ENCODE measurements at regions not wholly inside any gene's neighbourhood (a gene's known extent, or its start where the extent isn't known, plus 50 kb on each side); places are given as distances from the start of the nearest gene placed in this dataset.

DNA sequence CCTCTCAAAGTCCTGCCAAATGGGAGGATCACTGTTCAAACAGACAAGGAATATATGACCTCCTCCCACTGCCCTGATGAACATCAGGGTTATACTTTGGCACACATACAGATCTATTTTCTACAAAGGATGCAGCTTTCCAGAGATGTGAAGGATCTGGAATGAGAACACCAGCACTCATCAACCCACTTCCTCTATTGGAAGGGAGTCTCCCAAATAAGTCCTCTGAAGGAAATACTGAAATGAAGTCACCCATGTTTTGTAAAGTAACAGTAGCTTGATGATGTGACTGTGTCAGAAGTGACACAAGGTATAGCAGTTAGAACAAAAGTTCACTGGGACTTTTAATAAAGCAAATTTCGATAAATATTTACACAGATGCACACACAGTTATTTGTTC lies 104.9 kb downstream of the OGFRL1 start:
- Mint-ChIP-seq H3K36me3 (no peaks in the 10 kb centered on the region), H3K4me1 (peaks cover 9% of the 10 kb centered on the region), H3K27me3 (ENCODE audit: low read depth) (no peaks in the 10 kb centered on the region), H3K27ac (no peak overlapping the region), H3K4me3 (no peak overlapping the region), H3K9me3 (no peaks in the 10 kb centered on the region)
- ATAC-seq (no peak), DNase-seq (ENCODE audit: low spot score) (no peak)
- POLR2A ChIA-PET, result no interaction called here
- no peak for TF ChIP-seq IRF2 (CRISPR knock-in tag; IDR thresholded peaks at IDR 0.05; ENCODE audit: borderline replicate concordance, low read depth)
- TF ChIP-seq, protein P1, sequence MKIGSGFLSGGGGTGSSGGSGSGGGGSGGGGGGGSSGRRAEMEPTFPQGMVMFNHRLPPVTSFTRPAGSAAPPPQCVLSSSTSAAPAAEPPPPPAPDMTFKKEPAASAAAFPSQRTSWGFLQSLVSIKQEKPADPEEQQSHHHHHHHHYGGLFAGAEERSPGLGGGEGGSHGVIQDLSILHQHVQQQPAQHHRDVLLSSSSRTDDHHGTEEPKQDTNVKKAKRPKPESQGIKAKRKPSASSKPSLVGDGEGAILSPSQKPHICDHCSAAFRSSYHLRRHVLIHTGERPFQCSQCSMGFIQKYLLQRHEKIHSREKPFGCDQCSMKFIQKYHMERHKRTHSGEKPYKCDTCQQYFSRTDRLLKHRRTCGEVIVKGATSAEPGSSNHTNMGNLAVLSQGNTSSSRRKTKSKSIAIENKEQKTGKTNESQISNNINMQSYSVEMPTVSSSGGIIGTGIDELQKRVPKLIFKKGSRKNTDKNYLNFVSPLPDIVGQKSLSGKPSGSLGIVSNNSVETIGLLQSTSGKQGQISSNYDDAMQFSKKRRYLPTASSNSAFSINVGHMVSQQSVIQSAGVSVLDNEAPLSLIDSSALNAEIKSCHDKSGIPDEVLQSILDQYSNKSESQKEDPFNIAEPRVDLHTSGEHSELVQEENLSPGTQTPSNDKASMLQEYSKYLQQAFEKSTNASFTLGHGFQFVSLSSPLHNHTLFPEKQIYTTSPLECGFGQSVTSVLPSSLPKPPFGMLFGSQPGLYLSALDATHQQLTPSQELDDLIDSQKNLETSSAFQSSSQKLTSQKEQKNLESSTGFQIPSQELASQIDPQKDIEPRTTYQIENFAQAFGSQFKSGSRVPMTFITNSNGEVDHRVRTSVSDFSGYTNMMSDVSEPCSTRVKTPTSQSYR (CRISPR knock-in tag; IDR thresholded peaks at IDR 0.05), result no peak
- no peak for TF ChIP-seq MYBL2 (CRISPR knock-in tag; IDR thresholded peaks at IDR 0.05)
- TF ChIP-seq, protein P2, sequence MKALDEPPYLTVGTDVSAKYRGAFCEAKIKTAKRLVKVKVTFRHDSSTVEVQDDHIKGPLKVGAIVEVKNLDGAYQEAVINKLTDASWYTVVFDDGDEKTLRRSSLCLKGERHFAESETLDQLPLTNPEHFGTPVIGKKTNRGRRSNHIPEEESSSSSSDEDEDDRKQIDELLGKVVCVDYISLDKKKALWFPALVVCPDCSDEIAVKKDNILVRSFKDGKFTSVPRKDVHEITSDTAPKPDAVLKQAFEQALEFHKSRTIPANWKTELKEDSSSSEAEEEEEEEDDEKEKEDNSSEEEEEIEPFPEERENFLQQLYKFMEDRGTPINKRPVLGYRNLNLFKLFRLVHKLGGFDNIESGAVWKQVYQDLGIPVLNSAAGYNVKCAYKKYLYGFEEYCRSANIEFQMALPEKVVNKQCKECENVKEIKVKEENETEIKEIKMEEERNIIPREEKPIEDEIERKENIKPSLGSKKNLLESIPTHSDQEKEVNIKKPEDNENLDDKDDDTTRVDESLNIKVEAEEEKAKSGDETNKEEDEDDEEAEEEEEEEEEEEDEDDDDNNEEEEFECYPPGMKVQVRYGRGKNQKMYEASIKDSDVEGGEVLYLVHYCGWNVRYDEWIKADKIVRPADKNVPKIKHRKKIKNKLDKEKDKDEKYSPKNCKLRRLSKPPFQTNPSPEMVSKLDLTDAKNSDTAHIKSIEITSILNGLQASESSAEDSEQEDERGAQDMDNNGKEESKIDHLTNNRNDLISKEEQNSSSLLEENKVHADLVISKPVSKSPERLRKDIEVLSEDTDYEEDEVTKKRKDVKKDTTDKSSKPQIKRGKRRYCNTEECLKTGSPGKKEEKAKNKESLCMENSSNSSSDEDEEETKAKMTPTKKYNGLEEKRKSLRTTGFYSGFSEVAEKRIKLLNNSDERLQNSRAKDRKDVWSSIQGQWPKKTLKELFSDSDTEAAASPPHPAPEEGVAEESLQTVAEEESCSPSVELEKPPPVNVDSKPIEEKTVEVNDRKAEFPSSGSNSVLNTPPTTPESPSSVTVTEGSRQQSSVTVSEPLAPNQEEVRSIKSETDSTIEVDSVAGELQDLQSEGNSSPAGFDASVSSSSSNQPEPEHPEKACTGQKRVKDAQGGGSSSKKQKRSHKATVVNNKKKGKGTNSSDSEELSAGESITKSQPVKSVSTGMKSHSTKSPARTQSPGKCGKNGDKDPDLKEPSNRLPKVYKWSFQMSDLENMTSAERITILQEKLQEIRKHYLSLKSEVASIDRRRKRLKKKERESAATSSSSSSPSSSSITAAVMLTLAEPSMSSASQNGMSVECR (CRISPR knock-in tag; IDR thresholded peaks at IDR 0.05; ENCODE audit: borderline replicate concordance), result no peak
- no peak for TF ChIP-seq OVOL2 (CRISPR knock-in tag; IDR thresholded peaks at IDR 0.05; ENCODE audit: borderline replicate concordance)
- no peak for TF ChIP-seq ZNF416 (CRISPR knock-in tag; IDR thresholded peaks at IDR 0.05)
- TF ChIP-seq, protein P3, sequence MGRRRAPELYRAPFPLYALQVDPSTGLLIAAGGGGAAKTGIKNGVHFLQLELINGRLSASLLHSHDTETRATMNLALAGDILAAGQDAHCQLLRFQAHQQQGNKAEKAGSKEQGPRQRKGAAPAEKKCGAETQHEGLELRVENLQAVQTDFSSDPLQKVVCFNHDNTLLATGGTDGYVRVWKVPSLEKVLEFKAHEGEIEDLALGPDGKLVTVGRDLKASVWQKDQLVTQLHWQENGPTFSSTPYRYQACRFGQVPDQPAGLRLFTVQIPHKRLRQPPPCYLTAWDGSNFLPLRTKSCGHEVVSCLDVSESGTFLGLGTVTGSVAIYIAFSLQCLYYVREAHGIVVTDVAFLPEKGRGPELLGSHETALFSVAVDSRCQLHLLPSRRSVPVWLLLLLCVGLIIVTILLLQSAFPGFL (CRISPR knock-in tag; IDR thresholded peaks at IDR 0.05; ENCODE audit: borderline replicate concordance), result no peak
- TF ChIP-seq NR2C2 (CRISPR knock-in tag; IDR thresholded peaks at IDR 0.05), result no peak
- TF ChIP-seq, protein P4, sequence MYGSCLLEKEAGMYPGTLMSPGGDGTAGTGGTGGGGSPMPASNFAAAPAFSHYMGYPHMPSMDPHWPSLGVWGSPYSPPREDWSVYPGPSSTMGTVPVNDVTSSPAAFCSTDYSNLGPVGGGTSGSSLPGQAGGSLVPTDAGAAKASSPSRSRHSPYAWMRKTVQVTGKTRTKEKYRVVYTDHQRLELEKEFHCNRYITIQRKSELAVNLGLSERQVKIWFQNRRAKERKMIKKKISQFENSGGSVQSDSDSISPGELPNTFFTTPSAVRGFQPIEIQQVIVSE (CRISPR knock-in tag; IDR thresholded peaks at IDR 0.05; ENCODE audit: borderline replicate concordance), result no peak
- CTCF ChIA-PET, result no interaction called here

DNA sequence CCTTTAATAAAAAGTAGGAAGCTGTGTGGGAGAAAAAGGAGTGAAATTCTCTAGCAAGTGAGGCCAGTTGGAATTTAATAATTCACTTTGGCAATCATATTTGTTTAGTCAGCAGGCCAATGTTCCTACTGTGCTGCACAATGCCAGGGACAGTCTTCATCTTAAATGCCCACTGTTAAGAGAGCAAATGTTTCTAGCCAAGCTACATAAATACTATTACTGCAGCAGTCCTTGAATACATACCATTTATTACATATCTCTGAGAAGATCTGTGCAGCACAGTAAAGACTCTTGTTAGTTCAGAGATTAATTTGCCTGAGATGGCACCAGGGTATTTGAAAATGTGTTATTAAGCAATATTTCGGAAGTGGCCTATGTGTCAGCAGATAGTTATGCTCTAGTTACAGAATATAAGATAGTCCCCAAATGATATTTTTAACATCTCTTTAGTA lies 105.4 kb downstream of the OGFRL1 start:
- CTCF ChIA-PET, result no interaction called here

More for the DNA sequence above, 105.4 kb downstream of the OGFRL1 start:
- TF ChIP-seq FOXP1 (CRISPR knock-in tag; IDR thresholded peaks at IDR 0.05; ENCODE audit: borderline replicate concordance), result no peak
- no peak for TF ChIP-seq CREM (CRISPR knock-in tag; IDR thresholded peaks at IDR 0.05)
- TF ChIP-seq KAT7 (CRISPR knock-in tag; IDR thresholded peaks at IDR 0.05; ENCODE audit: borderline replicate concordance), result no peak
- no peak for TF ChIP-seq ZNF232 (CRISPR knock-in tag; IDR thresholded peaks at IDR 0.05)
- no peak for TF ChIP-seq SOX15 (CRISPR knock-in tag; IDR thresholded peaks at IDR 0.05)
- TF ChIP-seq, protein P5, sequence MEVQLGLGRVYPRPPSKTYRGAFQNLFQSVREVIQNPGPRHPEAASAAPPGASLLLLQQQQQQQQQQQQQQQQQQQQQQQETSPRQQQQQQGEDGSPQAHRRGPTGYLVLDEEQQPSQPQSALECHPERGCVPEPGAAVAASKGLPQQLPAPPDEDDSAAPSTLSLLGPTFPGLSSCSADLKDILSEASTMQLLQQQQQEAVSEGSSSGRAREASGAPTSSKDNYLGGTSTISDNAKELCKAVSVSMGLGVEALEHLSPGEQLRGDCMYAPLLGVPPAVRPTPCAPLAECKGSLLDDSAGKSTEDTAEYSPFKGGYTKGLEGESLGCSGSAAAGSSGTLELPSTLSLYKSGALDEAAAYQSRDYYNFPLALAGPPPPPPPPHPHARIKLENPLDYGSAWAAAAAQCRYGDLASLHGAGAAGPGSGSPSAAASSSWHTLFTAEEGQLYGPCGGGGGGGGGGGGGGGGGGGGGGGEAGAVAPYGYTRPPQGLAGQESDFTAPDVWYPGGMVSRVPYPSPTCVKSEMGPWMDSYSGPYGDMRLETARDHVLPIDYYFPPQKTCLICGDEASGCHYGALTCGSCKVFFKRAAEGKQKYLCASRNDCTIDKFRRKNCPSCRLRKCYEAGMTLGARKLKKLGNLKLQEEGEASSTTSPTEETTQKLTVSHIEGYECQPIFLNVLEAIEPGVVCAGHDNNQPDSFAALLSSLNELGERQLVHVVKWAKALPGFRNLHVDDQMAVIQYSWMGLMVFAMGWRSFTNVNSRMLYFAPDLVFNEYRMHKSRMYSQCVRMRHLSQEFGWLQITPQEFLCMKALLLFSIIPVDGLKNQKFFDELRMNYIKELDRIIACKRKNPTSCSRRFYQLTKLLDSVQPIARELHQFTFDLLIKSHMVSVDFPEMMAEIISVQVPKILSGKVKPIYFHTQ (CRISPR knock-in tag; IDR thresholded peaks at IDR 0.05), result no peak
- TF ChIP-seq TEAD1 (CRISPR knock-in tag; IDR thresholded peaks at IDR 0.05), result no peak
- TF ChIP-seq, protein P3 (CRISPR knock-in tag; IDR thresholded peaks at IDR 0.05; ENCODE audit: borderline replicate concordance), result no peak
- Mint-ChIP-seq H3K4me1 (peaks cover 9% of the 10 kb centered on the region), H3K27me3 (ENCODE audit: low read depth) (no peaks in the 10 kb centered on the region), H3K36me3 (no peaks in the 10 kb centered on the region), H3K27ac (no peak overlapping the region), H3K4me3 (no peak overlapping the region), H3K9me3 (no peaks in the 10 kb centered on the region)
- no peak for DNase-seq (ENCODE audit: low spot score)
- ATAC-seq, result no peak
- POLR2A ChIA-PET, result no interaction called here
